Panc1 (cell line): ENCODE measurements at regions not wholly inside any gene's neighbourhood (a gene's known extent, or its start where the extent isn't known, plus 50 kb on each side); places are given as distances from the start of the nearest gene placed in this dataset.

Experiments used
- ATAC-seq: fragments of 200-7000 bp; cut with Tn5 transposase; 2 replicates; pipeline ENCODE4 v1.9.1; 2020; ENCODE audit warnings: mild to moderate bottlenecking, moderate library complexity
- BruUV-seq: library from RNA; stranded (reverse); fragments of 400-500 nt; replicated peaks from 2 replicates; lab custom pipeline; 2021; lab: Mats Ljungman, UMichigan
- CTCF ChIA-PET: fragments of 300-600 bp; sonication (Branson Sonifier 250); formaldehyde crosslinking; loops from one replicate; lab custom pipeline; 2022; ENCODE audit warnings: antibody characterized with exemption; lab: Charles Lee
- POLR2A ChIA-PET: fragments of 300-600 bp; sonication (Branson Sonifier 250); formaldehyde crosslinking; loops from one replicate; lab custom pipeline; 2022; ENCODE audit warnings: antibody characterized with exemption; lab: Charles Lee
- DNase-seq: peaks from one replicate; pipeline ENCODE4 v3.0.0-alpha.2; 2010; ENCODE audit warnings: low read depth, low spot score
- H3K27ac ChIP-seq: 2 replicates; pipeline ENCODE4 v1.5.1; 2011; ENCODE audit warnings: mild to moderate bottlenecking, low read length, inconsistent platforms
- H3K27me3 ChIP-seq: fragments of 200-500 bp; sonication (Bioruptor generic); 2 replicates; pipeline ENCODE4 v1.6.0; 2014; ENCODE audit warnings: low read length, inconsistent platforms; ENCODE audit not compliant: control insufficient read depth, insufficient read depth
- H3K36me3 ChIP-seq: fragments of 200-500 bp; sonication (Bioruptor generic); 2 replicates; pipeline ENCODE4 v1.5.1; 2014; ENCODE audit warnings: inconsistent platforms, mild to moderate bottlenecking, low read length, moderate library complexity; ENCODE audit not compliant: control insufficient read depth, insufficient read depth
- H3K4me1 ChIP-seq: 2 replicates; pipeline ENCODE4 v1.5.1; 2011; ENCODE audit warnings: inconsistent platforms, mild to moderate bottlenecking, low read length, moderate library complexity; ENCODE audit not compliant: control insufficient read depth, insufficient read depth
- H3K4me3 ChIP-seq, 2 experiments: 2 replicates each; pipeline ENCODE4 v1.5.1; 2011 to 2012; ENCODE audit warnings: low read depth in 2 of 2, low read length in 2 of 2, mild to moderate bottlenecking in 2 of 2, inconsistent platforms in 1 of 2, moderate library complexity in 1 of 2
- H3K9me3 ChIP-seq: fragments of 200-500 bp; sonication (Bioruptor generic); 2 replicates; pipeline ENCODE4 v1.5.1; 2014; ENCODE audit warnings: low read depth, mild to moderate bottlenecking, inconsistent platforms, low read length, moderate library complexity; ENCODE audit not compliant: control insufficient read depth, insufficient read depth
- POLR2AphosphoS5 ChIP-seq: IDR thresholded peaks from 2 replicates; pipeline ENCODE4 v1.6.1; 2012; ENCODE audit warnings: mild to moderate bottlenecking, low read depth, low read length, moderate library complexity
- SIN3A ChIP-seq: IDR thresholded peaks from 2 replicates; pipeline ENCODE4 v1.6.1; 2012; ENCODE audit warnings: low read depth, mild to moderate bottlenecking, low read length, moderate library complexity, borderline replicate concordance; ENCODE audit not compliant: insufficient read depth
- TCF7L2 ChIP-seq: IDR thresholded peaks from 2 replicates; pipeline ENCODE4 v1.6.1; 2011; ENCODE audit warnings: mild to moderate bottlenecking, low read depth, low read length, inconsistent platforms
- in situ Hi-C: cut with HindIII; loops from 2 replicates; pipeline ENCODE4 v1.10.0; 2016; ENCODE audit warnings: low sequenced_read_pairs, low pct_unique_long_range_greater_than_20kb
- intact Hi-C: fragments of 100-400 bp; cut with micrococcal nuclease; formaldehyde crosslinking; loops from one replicate; pipeline ENCODE4 v1.10.0; 2022; ENCODE audit not compliant: unreplicated experiment
- TF ChIP-seq, protein P1 (sequence below): fragments of 450-650 bp; IDR thresholded peaks from 2 replicates; pipeline ENCODE4 v1.5.1; 2017; ENCODE audit warnings: mild to moderate bottlenecking
- TF ChIP-seq, protein P2 (sequence below), 2 experiments: IDR thresholded peaks; 2 replicates each; pipeline ENCODE4 v1.6.1; 2011 to 2012; ENCODE audit warnings: low read depth in 2 of 2, control low read depth in 1 of 2, low read length in 1 of 2, mild to moderate bottlenecking in 1 of 2, moderate library complexity in 1 of 2; ENCODE audit not compliant: insufficient read depth in 1 of 2

- intact Hi-C loops (loop anchor here (10.0 kb wide), 1 partner anchor 1185 kb away; no protein-coding TSS in a partner anchor), in situ Hi-C loops (no loop called here)
- no peaks in the 10 kb centered on the region for H3K9me3 ChIP-seq
- H3K36me3 ChIP-seq: no peaks in the 10 kb centered on the region
- no peaks in the 10 kb centered on the region for H3K4me1 ChIP-seq
- H3K27me3 ChIP-seq: no peaks in the 10 kb centered on the region
- no peak for TF ChIP-seq SIN3A
- TF ChIP-seq, protein P1, sequence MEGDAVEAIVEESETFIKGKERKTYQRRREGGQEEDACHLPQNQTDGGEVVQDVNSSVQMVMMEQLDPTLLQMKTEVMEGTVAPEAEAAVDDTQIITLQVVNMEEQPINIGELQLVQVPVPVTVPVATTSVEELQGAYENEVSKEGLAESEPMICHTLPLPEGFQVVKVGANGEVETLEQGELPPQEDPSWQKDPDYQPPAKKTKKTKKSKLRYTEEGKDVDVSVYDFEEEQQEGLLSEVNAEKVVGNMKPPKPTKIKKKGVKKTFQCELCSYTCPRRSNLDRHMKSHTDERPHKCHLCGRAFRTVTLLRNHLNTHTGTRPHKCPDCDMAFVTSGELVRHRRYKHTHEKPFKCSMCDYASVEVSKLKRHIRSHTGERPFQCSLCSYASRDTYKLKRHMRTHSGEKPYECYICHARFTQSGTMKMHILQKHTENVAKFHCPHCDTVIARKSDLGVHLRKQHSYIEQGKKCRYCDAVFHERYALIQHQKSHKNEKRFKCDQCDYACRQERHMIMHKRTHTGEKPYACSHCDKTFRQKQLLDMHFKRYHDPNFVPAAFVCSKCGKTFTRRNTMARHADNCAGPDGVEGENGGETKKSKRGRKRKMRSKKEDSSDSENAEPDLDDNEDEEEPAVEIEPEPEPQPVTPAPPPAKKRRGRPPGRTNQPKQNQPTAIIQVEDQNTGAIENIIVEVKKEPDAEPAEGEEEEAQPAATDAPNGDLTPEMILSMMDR: no peak
- TF ChIP-seq TCF7L2: no peak
- TF ChIP-seq, protein P2, sequence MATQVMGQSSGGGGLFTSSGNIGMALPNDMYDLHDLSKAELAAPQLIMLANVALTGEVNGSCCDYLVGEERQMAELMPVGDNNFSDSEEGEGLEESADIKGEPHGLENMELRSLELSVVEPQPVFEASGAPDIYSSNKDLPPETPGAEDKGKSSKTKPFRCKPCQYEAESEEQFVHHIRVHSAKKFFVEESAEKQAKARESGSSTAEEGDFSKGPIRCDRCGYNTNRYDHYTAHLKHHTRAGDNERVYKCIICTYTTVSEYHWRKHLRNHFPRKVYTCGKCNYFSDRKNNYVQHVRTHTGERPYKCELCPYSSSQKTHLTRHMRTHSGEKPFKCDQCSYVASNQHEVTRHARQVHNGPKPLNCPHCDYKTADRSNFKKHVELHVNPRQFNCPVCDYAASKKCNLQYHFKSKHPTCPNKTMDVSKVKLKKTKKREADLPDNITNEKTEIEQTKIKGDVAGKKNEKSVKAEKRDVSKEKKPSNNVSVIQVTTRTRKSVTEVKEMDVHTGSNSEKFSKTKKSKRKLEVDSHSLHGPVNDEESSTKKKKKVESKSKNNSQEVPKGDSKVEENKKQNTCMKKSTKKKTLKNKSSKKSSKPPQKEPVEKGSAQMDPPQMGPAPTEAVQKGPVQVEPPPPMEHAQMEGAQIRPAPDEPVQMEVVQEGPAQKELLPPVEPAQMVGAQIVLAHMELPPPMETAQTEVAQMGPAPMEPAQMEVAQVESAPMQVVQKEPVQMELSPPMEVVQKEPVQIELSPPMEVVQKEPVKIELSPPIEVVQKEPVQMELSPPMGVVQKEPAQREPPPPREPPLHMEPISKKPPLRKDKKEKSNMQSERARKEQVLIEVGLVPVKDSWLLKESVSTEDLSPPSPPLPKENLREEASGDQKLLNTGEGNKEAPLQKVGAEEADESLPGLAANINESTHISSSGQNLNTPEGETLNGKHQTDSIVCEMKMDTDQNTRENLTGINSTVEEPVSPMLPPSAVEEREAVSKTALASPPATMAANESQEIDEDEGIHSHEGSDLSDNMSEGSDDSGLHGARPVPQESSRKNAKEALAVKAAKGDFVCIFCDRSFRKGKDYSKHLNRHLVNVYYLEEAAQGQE (IDR thresholded peaks at IDR 0.05; ENCODE audit: insufficient read depth in 1 of 2, low read depth in 2 of 2, low read length in 1 of 2): no peak
- no peak for TF ChIP-seq POLR2AphosphoS5
- H3K27ac ChIP-seq: no peak overlapping the region
- ChIA-PET POLR2A (no interaction called here), CTCF (no interaction called here)
- H3K4me3 ChIP-seq: no peak overlapping the region
- DNase-seq (no peak), ATAC-seq (no peak)
- BruUV-seq: no TSS peak
These were observed 337.8 kb upstream of the DEFB115 start for GRCh38 chr20:30919514-30920188.

- Histone ChIP-seq H3K9me3 (no peaks in the 10 kb centered on the region), H3K27me3 (no peaks in the 10 kb centered on the region), H3K4me1 (no peaks in the 10 kb centered on the region), H3K27ac (no peak overlapping the region), H3K4me3 (no peak overlapping the region), H3K36me3 (no peaks in the 10 kb centered on the region)
- BruUV-seq: no TSS peak
- ChIA-PET POLR2A (no interaction called here), CTCF (no interaction called here)
- ATAC-seq: no peak
- DNase-seq: no peak
- intact Hi-C loops (loop anchor here (10.0 kb wide), 1 partner anchor 1187 kb away; no protein-coding TSS in a partner anchor), in situ Hi-C loops (no loop called here)
- TF ChIP-seq, protein P2 (IDR thresholded peaks at IDR 0.05; ENCODE audit: insufficient read depth in 1 of 2, low read depth in 2 of 2, low read length in 1 of 2): no peak
- TF ChIP-seq TCF7L2 (no peak), POLR2AphosphoS5 (no peak), SIN3A (no peak)
- TF ChIP-seq, protein P1: no peak
These were observed 336.0 kb upstream of the DEFB115 start for GRCh38 chr20:30921286-30922071.
